DOHH2 (cell line): ENCODE measurements at regions not wholly inside any gene's neighbourhood (a gene's known extent, or its start where the extent isn't known, plus 50 kb on each side); places are given as distances from the start of the nearest gene placed in this dataset.

ENCODE experiments used
- H3F3A ChIP-seq: fragments of 200-600 bp; sonication (generic), shearing (Covaris generic); 2 replicates; pipeline ENCODE4 v1.6.0; 2016; ENCODE audit warnings: antibody characterized with exemption, mild to moderate bottlenecking; ENCODE audit not compliant: control insufficient read depth, insufficient read depth
- H3K27ac ChIP-seq: fragments of 200-600 bp; sonication (generic); 2 replicates; pipeline ENCODE4 v1.5.1; 2014; ENCODE audit warnings: low read depth, mild to moderate bottlenecking, low read length, moderate library complexity
- H3K27me3 ChIP-seq: fragments of 200-600 bp; sonication (generic); 2 replicates; pipeline ENCODE4 v1.6.1; 2014; ENCODE audit warnings: mild to moderate bottlenecking, low read length, mixed read lengths; ENCODE audit not compliant: control insufficient read depth
- H3K36me3 ChIP-seq: fragments of 200-600 bp; sonication (generic); 2 replicates; pipeline ENCODE4 v1.6.1; 2014; ENCODE audit warnings: mild to moderate bottlenecking, low read length, moderate library complexity, mixed read lengths; ENCODE audit not compliant: control insufficient read depth
- H3K4me1 ChIP-seq: fragments of 200-600 bp; sonication (generic); 2 replicates; pipeline ENCODE4 v1.6.1; 2014; ENCODE audit warnings: mild to moderate bottlenecking, low read length, mixed read lengths; ENCODE audit not compliant: control insufficient read depth
- H3K4me2 ChIP-seq: fragments of 200-600 bp; sonication (generic); 2 replicates; pipeline ENCODE4 v1.6.0; 2014; ENCODE audit warnings: mild to moderate bottlenecking, low read length, moderate library complexity
- H3K4me3 ChIP-seq: fragments of 200-600 bp; sonication (generic); 2 replicates; pipeline ENCODE4 v1.5.1; 2014; ENCODE audit warnings: mild to moderate bottlenecking, low read length, mixed read lengths
- H3K79me2 ChIP-seq: fragments of 200-600 bp; sonication (generic); 2 replicates; pipeline ENCODE4 v1.6.1; 2014; ENCODE audit warnings: mild to moderate bottlenecking, low read length, mixed read lengths; ENCODE audit not compliant: control insufficient read depth
- H3K9me2 ChIP-seq: fragments of 200-600 bp; sonication (generic); replicated peaks from 2 replicates; pipeline ENCODE4 v1.6.1; 2014; ENCODE audit warnings: mild to moderate bottlenecking, low read length, mixed read lengths; ENCODE audit not compliant: control insufficient read depth
- H3K9me3 ChIP-seq: fragments of 200-600 bp; sonication (generic); 2 replicates; pipeline ENCODE4 v1.6.1; 2014; ENCODE audit warnings: antibody characterized with exemption, low read length, mixed read lengths; ENCODE audit not compliant: control insufficient read depth, insufficient read depth
- H4K20me1 ChIP-seq: fragments of 200-600 bp; sonication (generic); 2 replicates; pipeline ENCODE4 v1.6.0; 2014; ENCODE audit warnings: low read depth, mild to moderate bottlenecking, antibody characterized with exemption, low read length, moderate library complexity; ENCODE audit not compliant: control insufficient read depth, insufficient read depth
- EZH2phosphoT487 ChIP-seq: fragments of 200-600 bp; sonication (generic); IDR thresholded peaks from 2 replicates; pipeline ENCODE4 v1.6.1; 2017; ENCODE audit warnings: borderline replicate concordance, mild to moderate bottlenecking, antibody characterized with exemption, low read length, moderate library complexity, mixed read lengths
- TF ChIP-seq, protein P1 (sequence below): fragments of 200-600 bp; sonication (generic); IDR thresholded peaks from one replicate; pipeline ENCODE4 v1.5.1; 2014; ENCODE audit warnings: antibody characterized with exemption, mild to moderate bottlenecking, low read depth, low read length; ENCODE audit not compliant: poor library complexity, severe bottlenecking

DNA sequence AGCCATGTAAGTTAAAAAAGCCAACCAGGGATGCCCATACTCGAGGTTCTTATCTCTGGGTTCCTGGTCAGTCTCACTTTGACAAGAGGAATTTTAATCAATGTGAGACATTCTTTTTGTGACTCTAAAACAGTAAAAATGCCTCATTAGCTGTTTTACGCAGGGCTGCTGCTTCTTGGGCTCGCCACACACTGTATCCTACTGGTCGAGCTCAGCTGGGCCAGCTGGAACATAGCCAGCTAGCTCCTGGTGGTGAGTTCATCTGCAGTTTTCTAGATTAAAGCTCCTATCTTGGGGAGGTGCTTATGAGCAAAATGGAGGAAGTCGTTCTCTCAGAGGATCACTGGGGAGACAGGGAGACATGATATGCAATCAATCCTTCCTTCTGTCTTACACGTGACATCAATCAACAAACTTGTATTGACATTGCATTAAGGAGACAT is 55.9 kb upstream of the LEF1 start:
- Histone ChIP-seq H3K9me2 (no peaks in the 10 kb centered on the region), H3K4me1 (no peaks in the 10 kb centered on the region), H4K20me1 (no peaks in the 10 kb centered on the region), H3K4me2 (no peak overlapping the region), H3K4me3 (no peak overlapping the region), H3K9me3 (no peaks in the 10 kb centered on the region), H3K27ac (no peak overlapping the region), H3F3A (no peaks in the 10 kb centered on the region), H3K79me2 (no peaks in the 10 kb centered on the region), H3K36me3 (no peaks in the 10 kb centered on the region), H3K27me3 (peaks cover 2% of the 10 kb centered on the region; the same call in 1 of the 2 replicates)
- TF ChIP-seq, protein P1, sequence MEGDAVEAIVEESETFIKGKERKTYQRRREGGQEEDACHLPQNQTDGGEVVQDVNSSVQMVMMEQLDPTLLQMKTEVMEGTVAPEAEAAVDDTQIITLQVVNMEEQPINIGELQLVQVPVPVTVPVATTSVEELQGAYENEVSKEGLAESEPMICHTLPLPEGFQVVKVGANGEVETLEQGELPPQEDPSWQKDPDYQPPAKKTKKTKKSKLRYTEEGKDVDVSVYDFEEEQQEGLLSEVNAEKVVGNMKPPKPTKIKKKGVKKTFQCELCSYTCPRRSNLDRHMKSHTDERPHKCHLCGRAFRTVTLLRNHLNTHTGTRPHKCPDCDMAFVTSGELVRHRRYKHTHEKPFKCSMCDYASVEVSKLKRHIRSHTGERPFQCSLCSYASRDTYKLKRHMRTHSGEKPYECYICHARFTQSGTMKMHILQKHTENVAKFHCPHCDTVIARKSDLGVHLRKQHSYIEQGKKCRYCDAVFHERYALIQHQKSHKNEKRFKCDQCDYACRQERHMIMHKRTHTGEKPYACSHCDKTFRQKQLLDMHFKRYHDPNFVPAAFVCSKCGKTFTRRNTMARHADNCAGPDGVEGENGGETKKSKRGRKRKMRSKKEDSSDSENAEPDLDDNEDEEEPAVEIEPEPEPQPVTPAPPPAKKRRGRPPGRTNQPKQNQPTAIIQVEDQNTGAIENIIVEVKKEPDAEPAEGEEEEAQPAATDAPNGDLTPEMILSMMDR: no peak
- TF ChIP-seq EZH2phosphoT487: no peak

DNA sequence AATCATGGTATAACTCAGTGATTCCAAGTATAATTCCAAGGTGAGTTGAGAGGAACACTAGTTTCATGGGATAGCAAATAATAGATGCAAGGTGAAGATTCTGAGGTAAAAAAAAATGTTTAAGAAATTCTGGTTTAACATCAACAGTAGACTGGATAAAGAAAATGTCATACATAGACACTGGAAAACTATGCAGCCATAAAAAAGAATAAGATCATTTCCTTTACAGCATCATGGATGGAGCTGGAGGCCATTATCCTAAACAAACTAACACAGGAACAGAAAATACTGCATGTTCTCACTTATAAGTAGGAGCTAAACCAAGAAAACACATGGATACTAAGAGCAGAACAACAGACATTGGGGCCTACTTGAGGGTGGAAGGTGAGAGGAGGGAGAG is 54.6 kb upstream of the LEF1 start:
- H3K79me2 ChIP-seq: no peaks in the 10 kb centered on the region
- H3K36me3 ChIP-seq: no peaks in the 10 kb centered on the region
- H3K9me3 ChIP-seq: no peaks in the 10 kb centered on the region
- H3K9me2 ChIP-seq: no peaks in the 10 kb centered on the region
- TF ChIP-seq EZH2phosphoT487: no peak
- TF ChIP-seq, protein P1: no peak
- no peak overlapping the region for H3K4me3 ChIP-seq
- no peak overlapping the region for H3K4me2 ChIP-seq
- no peaks in the 10 kb centered on the region for H4K20me1 ChIP-seq
- H3K27me3 ChIP-seq: peaks cover 2% of the 10 kb centered on the region; the same call in 1 of the 2 replicates
- H3K4me1 ChIP-seq: no peaks in the 10 kb centered on the region
- no peaks in the 10 kb centered on the region for H3F3A ChIP-seq
- H3K27ac ChIP-seq: no peak overlapping the region

- no peak overlapping the region for H3K27ac ChIP-seq
- H3K9me3 ChIP-seq: no peaks in the 10 kb centered on the region
- no peaks in the 10 kb centered on the region for H3F3A ChIP-seq
- TF ChIP-seq, protein P1: no peak
- TF ChIP-seq EZH2phosphoT487: no peak
- H3K4me2 ChIP-seq: no peak overlapping the region
- no peak overlapping the region for H3K4me3 ChIP-seq
- no peaks in the 10 kb centered on the region for H3K27me3 ChIP-seq
- H3K79me2 ChIP-seq: no peaks in the 10 kb centered on the region
- no peaks in the 10 kb centered on the region for H3K4me1 ChIP-seq
- no peaks in the 10 kb centered on the region for H3K36me3 ChIP-seq
- no peaks in the 10 kb centered on the region for H4K20me1 ChIP-seq
- H3K9me2 ChIP-seq: no peaks in the 10 kb centered on the region
These were observed 51.3 kb upstream of the LEF1 start for GRCh38 chr4:108219998-108220397.
